Hematopoietic multipotent progenitor cell (in vitro differentiated cells): ENCODE measurements at regions not wholly inside any gene's neighbourhood (a gene's known extent, or its start where the extent isn't known, plus 50 kb on each side); places are given as distances from the start of the nearest gene placed in this dataset.

Experiments
- DNase-seq, 3 donors: peaks; one replicate each; pipeline ENCODE4 v3.0.0-alpha.2; 2011 to 2015; ENCODE audit warnings: low read depth in 2 of 3, low spot score in 2 of 3

DNA sequence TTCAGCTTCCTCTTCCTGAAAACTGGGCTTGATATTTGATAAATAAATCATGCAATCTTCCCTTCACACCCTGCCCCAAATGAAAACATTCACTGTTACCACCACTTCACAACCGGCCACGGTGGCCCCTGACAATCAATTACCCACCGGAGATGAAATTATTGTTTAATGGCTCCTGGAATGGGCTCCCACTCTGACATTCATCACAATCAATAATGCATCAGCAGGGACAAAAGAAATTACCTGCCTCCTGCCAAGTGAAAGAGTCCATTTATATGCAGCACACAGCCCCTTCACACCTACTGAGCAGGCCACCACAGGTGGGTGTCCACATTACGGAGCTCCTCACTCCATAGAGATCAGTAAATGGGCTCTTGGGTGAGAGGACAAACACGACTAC lies 193.5 kb upstream of the SNX19 start:
- no peak for DNase-seq

DNA sequence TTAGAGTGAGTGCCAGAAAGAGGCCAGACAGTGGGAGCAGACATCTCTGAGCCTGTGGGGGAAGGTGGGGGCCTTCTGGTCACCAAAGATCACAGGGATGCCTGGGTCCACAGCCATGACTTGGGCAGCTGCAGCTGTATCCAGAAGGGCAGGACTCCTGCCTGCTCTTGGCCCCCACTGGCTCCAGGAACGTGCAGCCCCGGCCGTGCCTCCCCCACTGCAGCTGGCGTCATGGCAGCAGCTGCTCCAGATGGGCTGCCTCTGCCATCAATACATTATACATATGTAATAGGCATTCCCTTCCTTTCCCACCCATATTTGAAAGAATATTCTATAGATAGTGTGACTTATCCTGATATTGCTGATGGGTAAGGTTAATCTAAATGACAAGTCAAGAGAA lies 195.5 kb upstream of the SNX19 start:
- no peak for DNase-seq

DNA sequence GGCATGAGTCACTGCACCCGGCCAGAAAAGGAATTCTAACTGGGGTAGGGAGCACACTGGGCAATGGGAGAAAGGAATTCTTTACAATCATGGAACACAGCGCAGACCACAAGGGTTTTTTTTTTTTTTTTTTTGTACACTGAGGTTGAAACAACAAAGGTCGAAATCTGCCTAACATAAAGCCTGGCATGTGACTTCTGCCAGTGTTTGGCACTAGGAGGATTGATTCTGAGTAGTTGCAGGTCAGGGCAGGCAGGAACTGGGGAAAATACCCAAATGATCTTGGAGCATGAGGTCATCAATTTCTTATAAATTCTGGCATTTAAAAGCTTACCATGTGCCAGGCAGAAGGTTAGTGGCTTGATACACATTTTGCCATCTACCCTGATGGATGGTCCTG lies 202.0 kb upstream of the SNX19 start:
- DNase-seq: no peak

DNA sequence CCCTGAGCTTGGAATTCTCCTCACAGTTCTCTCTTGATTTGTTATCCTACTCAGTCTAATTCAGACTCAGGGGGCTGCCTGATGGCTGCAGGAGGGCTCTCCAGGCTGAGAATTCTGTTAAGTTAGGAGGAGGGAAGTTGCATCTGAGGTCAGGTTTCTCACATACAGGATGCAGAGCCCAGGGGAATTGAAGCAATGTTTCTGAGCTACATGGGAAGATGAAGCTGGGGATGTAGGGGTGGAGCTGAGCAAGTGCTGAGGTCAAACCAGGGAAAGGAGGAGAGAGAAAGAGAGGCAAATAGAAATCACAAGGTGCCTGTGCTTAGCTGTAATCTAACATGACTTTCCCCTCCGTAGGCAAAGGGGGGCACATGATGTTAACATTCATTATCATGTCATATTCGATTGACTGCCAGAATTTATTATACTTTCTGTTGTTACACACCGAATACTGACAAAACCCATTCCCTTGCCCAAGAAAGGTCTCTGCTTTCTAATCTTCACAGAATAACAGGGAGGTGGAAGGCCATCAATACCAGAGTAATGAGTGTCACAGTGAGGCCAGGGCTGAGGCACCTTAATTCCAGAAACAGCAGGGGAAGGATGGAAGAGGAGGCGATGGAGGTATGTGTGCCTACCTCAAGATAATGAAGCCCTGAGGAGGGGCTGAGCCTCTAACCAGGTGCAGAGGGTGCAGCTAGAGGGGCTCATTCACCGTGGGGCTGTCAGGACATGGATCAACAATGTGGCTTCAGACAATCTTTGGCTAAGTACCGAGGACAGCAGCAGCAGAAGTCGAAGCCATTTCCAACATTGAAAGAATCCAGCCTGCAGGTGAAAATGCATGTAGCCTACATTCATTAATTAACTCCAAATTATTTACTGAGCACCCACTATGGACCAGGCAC lies 205.4 kb upstream of the SNX19 start:
- no peak for DNase-seq

DNA sequence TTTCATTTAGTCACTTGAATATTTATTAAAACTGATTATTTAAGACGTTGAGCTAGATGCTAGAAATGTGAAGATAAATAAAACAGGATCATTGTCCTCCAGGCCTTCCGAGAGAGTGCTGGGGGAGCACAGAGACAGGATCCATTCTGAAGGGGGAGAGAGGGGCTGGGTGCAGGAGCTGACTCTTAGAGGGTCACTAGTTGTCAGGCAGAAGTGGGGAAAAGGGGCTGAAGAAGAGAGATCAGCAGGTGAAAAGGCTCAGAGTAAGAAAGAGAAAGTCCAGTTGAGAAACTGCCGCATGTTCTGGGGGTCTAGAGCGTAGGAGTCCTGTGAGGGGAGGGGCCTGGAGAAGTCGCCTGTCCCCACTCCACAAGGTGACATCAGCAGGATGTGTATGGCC lies 206.2 kb upstream of the SNX19 start:
- no peak for DNase-seq

DNA sequence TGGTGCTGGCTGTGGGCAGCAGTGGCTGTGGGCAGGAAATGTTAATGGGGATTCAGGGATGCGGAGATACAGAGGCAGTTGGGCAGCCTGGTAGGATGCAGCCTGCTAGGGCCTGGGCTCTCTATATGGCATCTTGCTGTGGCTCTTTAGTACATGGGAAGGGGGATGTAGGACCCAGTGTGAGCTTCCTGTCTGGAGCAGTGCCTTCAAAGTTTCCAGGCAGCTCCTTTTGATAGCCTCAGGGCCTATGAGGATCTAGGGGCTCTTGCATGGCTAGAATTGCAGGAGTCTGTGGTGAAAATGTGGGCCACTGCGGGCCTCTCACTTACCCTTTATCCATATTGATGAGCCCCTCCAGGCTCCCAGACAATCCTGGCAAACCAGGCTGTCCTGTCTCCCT lies 213.2 kb upstream of the SNX19 start:
- DNase-seq: no peak

DNA sequence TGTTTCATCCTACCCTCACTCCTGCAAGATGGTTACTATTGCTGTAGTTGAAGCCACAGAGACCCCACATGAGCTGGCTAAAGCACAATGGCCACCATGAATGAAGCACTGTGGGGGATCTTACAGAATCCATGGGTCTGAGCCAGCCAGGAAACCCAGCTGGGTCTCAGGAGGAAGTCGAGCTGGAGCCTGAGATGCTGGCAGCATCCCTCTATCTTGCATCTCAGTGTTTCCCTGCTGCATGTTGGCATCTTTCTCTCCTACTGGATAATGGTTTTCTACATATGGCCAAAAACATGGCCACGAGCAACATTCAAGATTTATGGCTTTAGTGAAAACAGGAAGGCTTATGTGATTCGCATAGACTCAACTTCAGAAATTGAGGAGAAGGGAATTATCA lies 219.3 kb upstream of the SNX19 start:
- DNase-seq: no peak

DNA sequence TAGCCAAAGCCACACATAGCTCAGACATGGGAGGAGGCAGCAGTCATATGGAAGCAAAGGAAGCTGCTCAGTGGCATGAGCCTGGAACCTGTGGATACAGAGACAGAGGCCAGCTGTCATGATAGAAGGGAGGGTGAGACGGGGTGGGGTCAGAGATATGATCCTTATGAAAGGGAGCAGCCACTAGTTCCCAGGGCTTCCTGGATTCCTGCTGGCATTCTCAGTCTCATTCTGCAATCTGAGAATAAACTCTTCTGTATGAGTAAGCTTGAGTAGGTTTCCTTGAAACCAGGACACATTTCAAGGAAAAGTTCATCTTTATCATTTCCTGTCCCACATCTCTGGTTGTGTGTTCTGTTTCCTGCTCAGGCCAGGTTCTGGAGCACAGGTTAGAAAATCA lies 220.2 kb upstream of the SNX19 start:
- DNase-seq: no peak

DNA sequence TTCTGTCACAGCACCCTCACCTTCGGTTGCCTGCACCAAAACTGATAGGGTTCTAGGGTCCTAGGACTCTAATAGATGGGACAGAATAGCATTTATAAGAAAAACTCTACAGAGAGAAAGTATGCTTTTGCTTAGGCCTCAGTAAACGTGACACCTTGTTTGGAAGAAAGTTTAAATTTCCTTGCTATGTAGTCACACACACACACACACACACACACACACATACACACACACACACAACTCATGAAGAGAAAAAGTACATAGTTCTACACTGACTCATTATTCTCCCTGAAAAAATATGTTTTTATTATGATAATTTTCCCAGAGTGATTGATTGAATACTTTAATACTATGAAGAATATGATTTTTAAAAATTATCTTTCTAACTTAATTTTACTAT lies 220.8 kb upstream of the SNX19 start:
- DNase-seq: no peak

DNA sequence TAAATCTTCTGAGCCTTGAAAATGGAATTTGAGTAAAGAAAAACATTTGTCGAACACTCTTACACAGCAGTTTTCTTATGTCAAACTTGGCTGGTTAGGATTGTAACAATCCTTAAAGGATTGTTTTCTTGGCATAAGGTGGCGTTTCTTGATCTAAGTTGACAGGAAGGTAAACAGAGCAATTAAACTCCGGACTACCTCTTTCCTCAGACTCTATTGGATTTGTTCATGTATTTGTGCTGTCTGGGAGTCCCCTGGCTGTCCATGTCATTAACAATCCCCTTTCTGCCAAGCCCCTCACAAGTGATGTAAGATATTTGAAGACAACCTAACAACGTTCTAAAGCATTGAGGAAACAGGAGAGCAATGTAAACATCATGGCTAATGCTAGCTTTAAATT lies 222.5 kb upstream of the SNX19 start:
- DNase-seq: no peak

DNA sequence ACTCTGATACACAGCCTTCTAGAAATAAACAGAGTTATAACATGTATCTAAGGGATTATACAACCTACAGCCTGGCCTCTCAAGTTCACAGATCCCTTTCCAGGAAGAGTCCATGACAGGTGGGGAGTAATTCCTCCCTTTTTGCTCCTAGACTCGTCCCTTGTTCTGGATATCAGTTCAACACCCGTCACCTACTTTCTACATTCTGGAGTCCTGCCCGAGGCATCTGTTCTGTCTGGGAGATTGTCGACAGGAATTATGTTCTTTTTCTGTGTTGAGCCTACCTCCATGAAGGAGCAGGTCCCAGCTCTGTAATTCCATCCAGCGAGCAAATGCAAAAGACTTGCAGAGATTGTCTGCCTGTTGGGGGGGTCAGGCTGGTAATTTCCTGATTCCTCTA lies 224.6 kb upstream of the NTM start:
- DNase-seq: no peak

DNA sequence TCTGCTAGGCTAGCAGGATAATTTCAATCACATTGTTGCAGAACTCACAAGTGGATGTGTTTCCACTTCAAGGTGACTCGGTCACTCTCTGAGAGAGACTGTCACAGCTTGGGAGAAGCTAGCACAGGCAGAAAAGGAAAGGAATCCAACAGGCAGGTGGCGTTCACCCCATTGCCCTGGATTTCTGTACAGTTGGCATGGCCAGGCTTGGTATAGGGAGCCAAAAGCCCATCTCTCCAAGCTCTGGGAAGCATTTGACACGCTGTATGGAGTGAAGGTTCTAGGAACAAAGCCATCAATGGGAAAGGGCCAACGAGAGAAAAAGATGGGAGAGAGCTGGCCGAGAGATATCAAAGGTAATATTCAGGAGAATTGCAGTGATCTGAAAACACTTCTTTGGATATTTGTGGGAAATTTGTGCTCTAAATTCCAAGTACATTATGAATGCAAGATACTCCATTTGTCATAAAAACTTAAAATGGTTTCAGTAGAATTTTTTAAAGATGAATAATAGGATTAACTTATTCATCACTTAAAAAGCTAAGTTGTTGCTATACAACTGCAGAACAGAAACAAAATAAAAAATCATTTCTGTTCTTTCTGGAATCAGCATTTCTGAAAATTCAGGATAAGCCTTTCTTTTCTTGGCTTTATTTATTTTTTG lies 223.5 kb upstream of the NTM start:
- no peak for DNase-seq

DNA sequence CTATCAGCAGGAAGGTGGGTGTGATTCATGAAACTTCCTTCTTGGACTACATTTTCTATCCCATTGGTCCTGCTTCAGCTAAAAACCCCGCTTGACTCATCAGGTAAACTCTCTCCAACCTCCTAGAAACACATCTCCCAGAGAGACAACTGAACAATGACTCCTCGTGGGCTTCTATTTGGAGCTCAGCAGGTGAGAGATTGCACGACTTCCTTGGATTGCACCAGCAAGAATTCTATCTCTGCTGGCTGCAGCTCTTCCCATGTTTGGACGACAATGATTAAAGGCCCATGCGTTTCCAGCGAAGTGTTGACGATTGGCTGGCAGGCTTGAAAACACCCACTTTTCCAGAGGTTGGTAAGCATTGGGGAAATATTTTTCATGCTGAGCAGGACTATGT lies 216.1 kb upstream of the NTM start:
- no peak for DNase-seq

DNA sequence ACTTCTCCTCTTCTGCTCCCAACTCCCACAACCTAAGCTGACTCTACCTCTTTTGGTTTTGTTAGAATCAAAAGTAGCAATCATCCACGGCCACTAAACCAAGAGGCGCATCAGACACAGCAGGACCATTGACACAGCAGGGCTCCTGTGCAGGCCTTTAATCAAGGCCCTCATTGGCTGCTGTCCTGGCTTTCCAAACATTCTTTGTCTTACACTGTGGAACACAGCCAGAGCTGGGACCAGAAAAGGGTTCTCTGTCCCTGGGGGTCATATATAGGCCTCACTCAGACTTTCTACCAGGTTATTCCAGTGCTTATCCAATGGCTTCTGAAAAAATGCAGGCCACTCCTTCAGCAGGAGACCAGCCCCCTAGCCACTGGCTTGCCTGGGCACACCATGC lies 212.7 kb upstream of the NTM start:
- no peak for DNase-seq

DNA sequence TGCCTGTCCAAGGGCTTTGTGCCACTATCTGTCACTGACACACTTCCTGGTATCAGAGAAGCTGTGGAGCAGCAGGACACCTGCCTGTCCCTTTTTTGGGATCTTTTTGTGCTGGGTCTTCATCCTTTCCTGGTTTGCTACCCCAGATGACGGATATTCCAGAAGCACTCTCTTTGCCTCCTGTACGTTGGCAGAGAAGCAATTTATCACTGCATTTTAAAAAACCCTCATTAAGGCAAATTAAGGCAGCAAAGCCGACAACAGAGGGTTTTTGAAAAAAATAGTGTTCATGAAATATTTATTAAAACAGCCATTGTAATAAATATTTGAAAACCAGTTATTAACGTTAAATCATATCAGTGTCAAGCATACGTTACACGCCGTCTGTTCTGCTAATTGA lies 209.6 kb upstream of the NTM start:
- DNase-seq: no peak

DNA sequence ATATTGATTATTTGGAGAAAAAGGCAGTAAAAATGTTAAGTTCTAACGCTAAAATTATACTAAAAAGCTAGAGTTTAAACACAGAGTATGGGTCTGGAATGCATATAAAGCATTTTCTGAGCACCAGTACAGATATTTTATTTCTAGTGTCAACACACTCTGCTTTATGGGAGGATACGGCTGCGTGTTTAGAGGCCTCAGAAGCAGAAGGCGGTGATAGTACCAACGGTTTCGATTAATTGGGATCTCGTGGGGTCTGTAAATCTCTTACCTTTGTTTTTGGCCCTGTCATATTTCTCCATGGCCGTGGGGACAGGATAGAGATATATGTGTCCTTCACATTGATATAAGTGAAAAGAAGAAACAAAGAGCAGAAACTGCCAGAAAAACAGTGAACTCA lies 206.8 kb upstream of the NTM start:
- DNase-seq: no peak

DNA sequence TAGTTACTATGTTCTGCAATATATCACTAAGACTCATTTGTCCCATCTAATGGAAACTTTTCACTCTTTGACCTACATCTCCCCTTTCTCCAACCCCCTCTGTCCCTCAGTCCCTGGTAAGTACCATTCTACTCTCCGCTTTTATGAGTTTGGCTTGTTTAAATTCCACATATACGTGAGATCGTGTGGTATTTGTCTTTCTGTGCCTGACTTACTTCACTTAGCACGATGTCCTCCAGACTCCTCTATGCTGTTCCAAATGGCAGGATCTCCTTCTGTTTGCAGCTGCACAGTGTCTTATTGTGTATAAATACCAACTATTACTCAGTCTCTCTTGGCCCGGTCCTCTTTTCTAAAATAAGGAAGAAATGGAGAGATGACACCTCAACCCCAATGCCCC lies 205.4 kb upstream of the NTM start:
- DNase-seq: no peak

DNA sequence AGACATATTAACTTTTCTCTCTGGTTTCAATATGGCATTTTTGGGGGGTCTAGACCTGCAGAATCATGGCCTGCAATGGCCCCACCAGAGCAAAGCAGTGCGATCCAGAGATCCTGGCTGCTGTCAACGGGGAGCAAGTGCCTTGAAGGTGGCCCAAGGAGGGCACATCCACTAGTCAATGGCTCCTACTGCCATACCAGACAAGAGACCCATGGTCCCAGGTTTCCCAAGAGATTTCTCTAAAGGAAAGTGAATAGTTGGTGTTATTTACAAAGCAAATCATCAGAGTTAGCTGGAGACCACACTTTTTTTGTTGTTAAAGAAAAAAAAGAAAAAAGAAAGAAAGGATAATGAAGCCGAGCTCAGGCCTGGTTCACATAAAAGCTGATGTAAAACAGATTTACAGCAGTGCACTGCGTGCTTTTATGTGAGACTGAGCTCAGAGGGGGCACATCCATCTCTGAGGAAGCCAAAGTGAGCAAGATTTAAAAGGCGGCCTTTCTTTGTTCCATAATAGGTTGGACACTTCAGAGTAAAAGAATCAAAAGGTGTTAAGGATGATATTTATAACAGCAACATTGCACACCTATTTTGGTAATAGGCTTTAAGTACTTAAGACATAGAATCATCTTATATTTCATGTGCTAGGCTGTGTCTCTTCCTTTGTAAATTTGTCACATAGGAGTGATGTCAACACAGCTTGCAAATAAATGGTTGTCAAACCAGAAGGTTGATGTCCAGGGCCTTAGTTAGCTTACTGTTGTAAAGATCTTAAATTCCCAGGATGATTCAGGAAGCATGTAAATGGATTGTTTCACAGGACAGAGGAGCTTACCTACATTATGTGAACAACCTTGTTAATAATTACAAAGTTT lies 201.3 kb upstream of the NTM start:
- DNase-seq: no peak

DNA sequence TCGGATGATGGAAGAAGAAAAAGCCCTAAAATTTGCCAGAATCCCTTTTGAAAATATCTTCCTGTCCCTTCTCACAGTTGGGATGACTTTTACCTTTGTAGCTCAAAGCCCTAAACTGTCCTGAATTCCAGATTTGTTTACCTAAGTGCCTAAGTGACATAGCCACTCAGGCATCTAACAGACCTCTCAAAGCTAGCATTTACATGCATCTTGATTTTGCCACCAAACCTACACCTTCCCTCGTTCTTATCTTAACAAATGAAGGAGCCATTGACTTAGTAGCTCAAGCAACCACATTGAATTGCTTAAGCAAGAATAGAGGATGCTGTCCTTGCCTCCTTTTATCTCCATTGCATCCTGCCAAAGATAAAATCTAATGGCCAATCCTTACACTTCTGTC lies 198.4 kb upstream of the NTM start:
- DNase-seq: no peak

DNA sequence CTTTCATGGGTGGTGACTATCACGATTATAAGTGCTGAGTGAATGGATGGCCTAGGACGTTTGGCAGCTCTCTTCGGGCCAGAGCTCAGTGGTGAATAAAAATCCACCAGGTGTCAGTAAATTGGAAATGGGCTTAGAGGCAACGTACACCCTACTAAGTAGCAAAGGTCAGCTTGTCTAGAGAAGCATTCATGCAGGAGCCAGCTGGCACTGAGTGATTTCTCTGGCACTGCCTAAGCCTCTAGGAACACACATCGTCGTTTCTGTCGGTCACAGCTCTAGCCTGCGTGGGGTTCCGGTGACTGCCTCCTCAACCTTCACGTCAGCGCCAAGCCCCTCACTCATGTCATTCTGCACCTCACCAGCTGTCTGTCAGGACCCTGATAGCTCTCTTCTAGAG lies 192.4 kb upstream of the NTM start:
- DNase-seq: no peak

DNA sequence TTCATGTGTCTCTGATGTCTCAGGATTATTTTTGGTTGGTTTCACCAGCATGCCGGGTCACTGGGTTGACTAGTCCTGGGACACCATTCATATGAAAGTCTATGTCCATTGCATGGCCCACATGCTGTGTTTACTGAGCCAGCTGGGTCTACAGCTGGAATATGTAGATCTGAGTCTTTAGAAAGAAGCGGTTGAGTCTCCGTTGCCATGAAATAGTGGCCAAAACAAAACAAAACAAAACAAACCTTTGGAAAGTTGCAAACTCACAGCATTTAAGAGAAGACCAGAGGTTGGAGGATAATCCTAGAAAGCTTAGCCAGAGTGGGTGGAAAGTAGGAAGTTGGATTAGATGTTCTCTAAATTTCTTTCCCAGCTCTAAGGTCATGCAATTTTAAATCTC lies 191.8 kb upstream of the NTM start:
- DNase-seq: no peak

DNA sequence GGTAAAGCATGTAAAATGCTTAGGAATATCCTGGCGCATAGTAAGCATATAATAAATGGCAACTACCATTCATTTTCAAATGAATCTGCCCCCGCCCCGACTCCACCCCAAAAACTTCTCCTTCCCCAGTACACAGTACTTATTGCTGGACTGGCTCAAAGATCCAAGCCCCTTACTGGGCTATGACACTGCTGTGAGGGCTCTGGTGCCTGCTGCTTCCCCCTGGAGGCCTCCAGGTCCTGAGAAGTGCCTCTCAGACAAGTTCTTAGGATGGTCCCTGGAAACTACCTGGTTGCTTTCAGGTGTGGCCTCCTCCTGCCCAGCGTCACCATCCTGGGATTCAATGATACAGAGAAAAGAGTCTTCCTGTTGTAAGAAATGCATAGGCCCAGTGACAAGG lies 190.6 kb upstream of the NTM start:
- no peak for DNase-seq
